GM19035 (cell line): ENCODE measurements at regions not wholly inside any gene's neighbourhood (a gene's known extent, or its start where the extent isn't known, plus 50 kb on each side); places are given as distances from the start of the nearest gene placed in this dataset.
"Not testable (repeated sequence)": the region's sequence is repeated elsewhere in the genome, so short reads cannot be mapped to it uniquely, and the experiment has no call there.

ENCODE experiments used
- ATAC-seq: cut with Tn5 transposase; IDR thresholded peaks from one replicate; pipeline ENCODE4 v1.9.1; 2021; ENCODE audit not compliant: unreplicated experiment

DNA sequence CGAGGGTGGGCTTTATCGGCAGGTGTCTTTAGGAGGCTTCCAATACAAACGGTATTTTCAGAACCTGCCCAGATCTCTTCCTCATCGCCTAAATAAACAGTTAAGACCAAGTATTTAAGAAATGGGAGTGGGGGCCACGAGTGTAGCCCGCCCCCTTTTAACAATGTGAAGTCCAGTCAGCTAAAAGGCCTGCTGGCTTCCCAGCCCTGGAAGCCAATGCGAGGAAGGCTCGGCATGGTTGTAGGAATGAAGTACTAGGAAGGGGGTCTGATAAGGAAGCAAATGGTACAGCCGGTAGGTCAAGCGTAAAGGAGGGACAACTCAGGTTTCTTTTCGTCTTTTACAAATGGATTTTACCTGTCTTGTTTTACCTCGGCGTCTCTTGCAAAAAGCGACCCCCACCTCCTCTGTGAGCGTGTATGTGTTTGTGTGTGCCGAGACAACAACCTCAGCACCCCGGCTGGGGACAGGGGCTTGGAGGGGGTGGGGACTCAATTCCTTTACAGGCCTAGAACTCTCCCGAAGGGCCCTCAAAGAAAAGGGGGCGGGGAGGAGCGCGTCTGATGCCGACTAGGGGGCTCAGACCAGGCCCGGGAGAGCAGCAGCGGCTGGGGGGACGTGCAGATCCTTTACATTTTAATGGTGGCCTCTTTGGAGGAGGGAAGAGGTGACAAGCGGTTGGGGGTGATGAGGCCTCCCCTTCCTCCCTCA, 147.6 kb downstream of the GPR85 start:
- no peak for ATAC-seq

DNA sequence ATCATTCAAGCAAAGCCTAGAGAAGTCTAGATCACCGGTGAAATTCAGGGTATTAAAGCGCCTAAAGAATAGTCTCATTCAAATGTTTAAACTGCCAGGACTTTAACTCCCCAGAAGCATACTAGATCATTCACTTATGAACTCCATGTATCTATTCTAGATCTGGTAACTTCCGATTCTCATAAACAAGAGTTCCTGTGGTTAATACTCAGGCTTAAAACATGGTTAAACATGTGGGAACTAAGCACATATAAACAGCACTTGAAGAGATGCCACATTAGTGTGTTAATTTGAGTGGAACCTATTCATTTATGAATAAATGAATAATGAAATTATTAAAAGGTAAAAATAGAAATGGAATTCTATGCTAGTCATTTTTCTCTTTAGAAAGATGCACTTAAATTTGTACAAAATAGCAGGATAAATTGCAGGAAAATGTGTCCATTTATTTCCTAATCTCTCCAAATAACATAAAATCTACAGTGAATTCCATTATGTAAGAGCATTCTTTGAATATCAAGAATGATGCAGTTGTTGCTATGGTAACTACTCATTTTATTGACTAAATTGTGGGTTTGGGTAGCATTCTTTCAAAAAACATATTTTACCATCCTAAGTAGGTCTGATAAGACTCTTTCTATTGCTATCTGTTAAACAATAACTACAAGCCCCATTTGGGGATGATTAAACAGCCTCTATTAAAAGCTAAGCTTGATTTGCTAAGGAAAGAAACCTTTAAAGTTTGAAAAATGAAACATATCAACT, 147.6 kb upstream of the TMEM168 start:
- no peak for ATAC-seq

DNA sequence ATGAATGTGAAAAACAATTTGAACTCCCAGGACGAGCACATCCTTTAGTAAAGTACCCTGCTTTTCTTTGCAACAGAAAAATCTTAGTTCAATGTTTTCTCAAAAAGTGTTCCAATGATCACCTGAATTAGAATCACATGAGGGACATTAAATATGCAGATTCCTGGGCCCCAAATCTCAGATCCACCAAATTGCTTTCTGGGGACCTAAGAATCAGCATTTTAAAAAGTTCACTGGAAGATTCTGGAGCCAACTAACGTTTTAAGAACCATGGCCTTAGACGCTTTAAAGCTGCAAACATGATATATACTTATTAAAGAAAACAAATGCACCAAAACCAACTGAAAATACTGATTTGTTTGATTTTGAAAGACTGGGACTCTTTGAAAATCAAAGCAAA, 143.4 kb upstream of the TMEM168 start:
- ATAC-seq: no peak

GRCh38 chr7:112930787-112931186, 140.6 kb upstream of the TMEM168 start:
- ATAC-seq: no peak

DNA sequence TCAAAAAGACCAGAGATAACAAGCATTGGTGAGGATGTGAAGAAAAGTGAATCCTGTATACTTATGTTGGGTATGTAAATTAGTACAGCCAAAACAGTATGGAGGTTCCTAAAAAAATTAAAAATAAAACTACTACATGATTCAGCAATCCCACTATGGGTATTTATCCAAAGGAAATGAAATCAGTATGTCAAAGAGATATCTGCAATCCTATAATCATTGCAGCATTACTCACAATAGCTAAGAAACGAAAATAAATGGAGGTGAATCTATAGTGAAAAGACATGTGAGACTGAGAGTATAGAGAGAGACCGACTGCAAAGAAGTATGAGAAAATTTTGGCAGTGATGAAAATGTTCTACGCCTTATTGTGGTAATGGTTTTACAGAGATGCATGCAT, 139.2 kb upstream of the TMEM168 start:
- ATAC-seq: no peak

- ATAC-seq: no peak
Observed at GRCh38 chr7:112926018-112926417, 135.8 kb upstream of the TMEM168 start.

DNA sequence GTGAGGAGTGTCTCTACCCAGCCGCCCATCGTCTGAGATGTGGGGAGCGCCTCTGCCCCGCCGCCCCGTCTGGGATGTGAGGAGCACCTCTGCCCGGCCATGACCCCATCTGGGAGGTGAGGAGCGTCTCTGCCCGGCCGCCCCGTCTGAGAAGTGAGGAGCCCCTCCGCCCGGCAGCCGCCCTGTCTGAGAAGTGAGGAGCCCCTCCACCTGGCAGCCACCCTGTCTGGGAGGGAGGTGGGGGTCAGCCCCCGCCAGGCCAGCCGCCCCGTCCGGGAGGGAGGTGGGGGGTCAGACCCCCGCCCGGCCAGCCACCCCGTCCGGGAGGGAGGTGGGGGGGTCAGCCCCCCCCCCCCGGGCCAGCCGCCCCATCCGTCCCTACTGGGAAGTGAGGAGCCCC, 132.4 kb upstream of the TMEM168 start:
- not testable (repeated sequence) for ATAC-seq

GRCh38 chr7:112916431-112916830, 126.2 kb upstream of the TMEM168 start:
- ATAC-seq: not testable (repeated sequence)

DNA sequence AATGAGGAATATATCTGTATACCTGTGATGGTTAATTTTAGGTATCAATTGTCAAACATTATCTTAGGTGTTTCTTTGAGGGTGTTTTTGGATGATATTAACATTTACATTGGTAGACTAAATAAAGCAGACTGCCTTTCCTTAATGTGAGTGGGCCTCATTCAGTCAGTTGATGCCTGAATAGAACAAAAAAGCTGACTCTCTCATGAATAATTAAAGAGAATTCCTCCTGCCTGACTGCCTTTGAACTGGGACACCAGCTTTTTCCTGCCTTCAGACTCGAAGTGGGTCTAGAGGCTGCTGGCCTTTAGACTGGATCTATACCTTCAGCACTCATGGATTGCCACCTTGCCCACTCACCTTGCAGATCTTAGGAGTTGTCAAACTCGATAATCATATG, 117.9 kb upstream of the TMEM168 start:
- ATAC-seq: no peak

DNA sequence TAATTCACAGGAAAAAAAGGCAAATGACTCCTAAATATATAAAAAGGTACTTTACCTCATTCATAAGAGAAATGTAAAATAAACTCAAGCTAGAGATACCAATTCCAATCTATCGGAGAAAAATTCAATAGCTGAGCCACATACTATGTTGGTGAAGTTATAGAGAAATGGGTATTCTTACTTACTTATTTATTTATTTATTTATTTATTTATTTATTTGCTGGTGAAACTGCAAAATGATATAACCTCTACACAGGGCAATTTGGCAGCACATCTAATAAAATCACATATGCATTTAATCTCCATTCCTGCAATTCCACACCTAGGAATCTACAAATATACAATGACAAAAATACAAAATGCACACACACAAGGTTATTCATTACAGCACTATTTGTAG, 117.5 kb upstream of the TMEM168 start:
- ATAC-seq: no peak

GRCh38 chr7:112905950-112906349, 115.8 kb upstream of the TMEM168 start:
- no peak for ATAC-seq

- ATAC-seq: no peak
Observed at GRCh38 chr7:112905413-112905812, 115.2 kb upstream of the TMEM168 start.

GRCh38 chr7:112898432-112899290, 108.5 kb upstream of the TMEM168 start:
- peak; percentile 92 for ATAC-seq

DNA sequence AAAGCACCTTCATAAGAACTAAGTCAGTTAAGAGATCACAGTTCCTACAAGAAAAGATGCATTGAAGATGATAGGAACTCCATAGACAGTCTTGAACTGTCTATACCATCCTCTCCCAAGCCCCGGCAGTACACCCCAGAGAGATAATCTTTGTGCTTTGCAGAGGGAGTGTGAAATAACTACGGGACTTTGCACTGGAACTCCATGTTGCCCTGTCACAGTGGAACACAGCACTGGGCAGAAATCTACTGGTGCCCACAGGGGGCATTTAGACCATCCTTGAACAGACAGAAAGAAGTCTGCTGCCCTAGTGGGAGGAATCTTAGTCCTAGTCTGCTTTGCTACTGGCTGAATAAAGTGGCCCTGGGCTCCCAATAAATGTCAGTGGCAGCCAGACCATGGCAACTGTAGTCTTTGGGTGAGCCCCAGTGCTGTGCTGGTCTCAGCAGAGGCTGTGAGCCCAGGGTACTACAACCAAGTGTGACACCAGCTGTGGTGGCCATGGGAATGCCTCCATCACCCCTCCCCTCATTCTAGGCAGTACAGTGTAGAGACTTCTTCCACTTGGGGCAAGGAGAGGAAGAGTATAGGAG, 107.7 kb upstream of the TMEM168 start:
- no peak for ATAC-seq

DNA sequence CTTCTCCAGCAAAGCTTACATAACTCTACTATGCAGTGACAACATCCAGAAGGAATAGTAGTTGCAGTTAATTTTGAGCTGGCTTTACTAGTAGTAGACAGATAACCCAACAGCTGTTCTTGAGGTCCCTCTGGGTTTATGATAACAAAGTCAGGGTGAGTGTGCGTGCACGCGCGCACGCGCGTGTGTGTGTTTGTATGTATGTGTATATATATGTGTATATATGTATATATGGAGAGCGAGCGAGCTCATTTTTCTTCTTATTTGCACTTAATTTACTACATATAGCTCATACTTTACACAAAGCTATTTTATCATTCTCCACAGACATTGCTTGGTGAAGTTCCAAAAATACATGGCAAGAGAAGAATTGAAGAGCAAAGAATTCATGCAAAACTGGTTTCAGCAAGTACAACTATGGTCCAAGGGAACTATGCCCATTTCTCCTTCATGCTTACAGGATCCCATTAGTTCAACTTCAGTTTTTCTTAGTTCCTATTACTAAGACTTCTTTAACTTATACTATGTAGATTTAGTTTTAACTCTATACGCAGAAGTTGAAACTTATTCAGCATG, 105.9 kb upstream of the TMEM168 start:
- ATAC-seq: no peak

GRCh38 chr7:112892263-112892662, 102.1 kb upstream of the TMEM168 start:
- ATAC-seq: no peak

DNA sequence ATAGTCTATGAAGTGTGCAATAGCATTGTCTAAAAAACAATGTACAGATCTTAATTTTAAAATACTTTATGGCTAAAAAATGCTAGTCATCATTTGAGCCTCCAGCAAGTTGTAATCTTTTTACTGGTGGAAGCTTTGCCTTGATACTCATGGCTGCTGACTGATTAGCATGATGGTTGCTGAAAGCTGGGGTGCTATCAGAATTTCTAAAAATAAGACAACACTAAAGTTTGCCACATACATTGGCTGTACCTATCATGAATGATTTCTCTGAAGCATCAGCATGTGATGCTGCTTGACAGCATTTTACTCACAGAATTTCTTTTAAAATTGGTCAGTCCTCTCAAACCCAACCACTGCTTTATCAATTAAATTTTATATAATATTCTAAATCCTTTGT, 101.5 kb upstream of the TMEM168 start:
- ATAC-seq: no peak

GRCh38 chr7:112889834-112890438, 99.7 kb upstream of the TMEM168 start:
- ATAC-seq: no peak

DNA sequence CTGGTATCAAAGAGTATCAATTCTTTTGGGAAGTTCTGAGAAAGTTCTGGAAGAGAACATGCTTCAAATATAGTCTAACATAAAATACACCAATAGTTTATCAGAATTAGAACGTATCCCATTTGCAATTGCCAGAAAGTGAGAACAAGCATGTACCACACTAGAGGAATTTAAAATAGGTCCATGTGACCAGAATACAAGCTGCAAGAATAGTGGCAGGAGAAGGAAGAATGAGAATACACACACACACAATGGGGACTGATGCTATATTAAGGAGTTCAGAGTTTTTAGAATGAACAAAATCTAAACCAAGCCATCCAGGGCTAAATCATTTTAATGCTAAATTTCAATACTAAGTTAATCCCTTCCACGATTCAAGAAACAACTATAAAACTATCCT, 99.1 kb upstream of the TMEM168 start:
- no peak for ATAC-seq

DNA sequence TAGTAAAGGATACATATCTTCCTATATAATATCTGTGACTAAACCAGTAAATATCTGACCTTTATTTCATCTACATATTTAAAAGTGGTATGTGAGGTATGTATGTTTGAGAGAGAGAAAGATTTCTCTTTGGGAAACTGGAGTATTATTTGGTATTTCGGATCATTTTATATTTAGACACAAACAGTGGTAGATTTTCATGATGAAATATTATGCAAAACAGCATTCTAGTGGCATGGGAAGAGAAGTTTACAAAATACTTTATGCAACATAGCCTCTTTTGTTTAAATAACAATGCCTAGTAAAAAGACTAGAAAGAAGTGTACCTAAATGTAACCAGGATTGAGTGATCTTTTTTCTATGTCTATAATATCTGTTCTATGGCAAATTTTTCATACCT, 98.6 kb upstream of the TMEM168 start:
- no peak for ATAC-seq

GRCh38 chr7:112887976-112888375, 97.8 kb upstream of the TMEM168 start:
- no peak for ATAC-seq
